SK-N-SH (cell line): ENCODE measurements at regions not wholly inside any gene's neighbourhood (a gene's known extent, or its start where the extent isn't known, plus 50 kb on each side); places are given as distances from the start of the nearest gene placed in this dataset.
"Not testable (repeated sequence)": the region's sequence is repeated elsewhere in the genome, so short reads cannot be mapped to it uniquely, and the experiment has no call there.

Experiments
- MXI1 ChIP-seq: IDR thresholded peaks from 2 replicates; pipeline ENCODE4 v1.6.1; 2012; ENCODE audit warnings: mild to moderate bottlenecking, low read depth, low read length, improper control_type of control experiment
- POLR2AphosphoS5 ChIP-seq: IDR thresholded peaks from 2 replicates; pipeline ENCODE4 v1.6.1; 2012; ENCODE audit warnings: low read depth, low read length
- RFX5 ChIP-seq: IDR thresholded peaks from 2 replicates; pipeline ENCODE4 v1.6.1; 2012; ENCODE audit warnings: mild to moderate bottlenecking, improper control_type of control experiment, low read length
- SIN3A ChIP-seq: IDR thresholded peaks from 2 replicates; pipeline ENCODE4 v1.6.1; 2012; ENCODE audit warnings: low read depth, mild to moderate bottlenecking, low read length, moderate library complexity, borderline replicate concordance
- TAF1 ChIP-seq: IDR thresholded peaks from 2 replicates; pipeline ENCODE4 v1.6.1; 2012; ENCODE audit warnings: low read depth, mild to moderate bottlenecking, low read length, moderate library complexity, borderline replicate concordance
- TF ChIP-seq, protein P1 (sequence below): fragments of 200-600 bp; sonication (generic); IDR thresholded peaks from 2 replicates; pipeline ENCODE4 v1.6.1; 2017; ENCODE audit warnings: antibody characterized with exemption, mild to moderate bottlenecking, moderate library complexity

DNA sequence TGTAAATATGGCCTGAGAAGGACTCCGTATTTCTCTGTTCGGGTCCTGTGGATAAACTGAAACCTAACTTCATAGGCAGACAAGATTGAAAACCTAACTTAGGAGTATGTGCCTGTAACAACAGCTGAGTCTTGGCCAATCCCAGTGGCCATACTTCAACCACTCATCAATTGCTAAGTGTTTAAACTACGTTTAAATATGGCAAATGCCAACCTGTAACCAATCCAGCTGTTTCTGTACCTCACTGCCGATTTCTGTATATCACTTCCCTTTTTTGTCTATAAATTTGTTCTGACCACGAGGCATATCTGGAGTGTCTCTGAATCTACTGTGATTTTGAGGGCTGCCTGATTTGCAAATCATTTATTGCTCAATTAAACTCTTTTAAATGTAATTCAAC, 272.3 kb downstream of the LPIN1 start:
- not testable (repeated sequence) for TF ChIP-seq RFX5, POLR2AphosphoS5, SIN3A, MXI1, TAF1
- TF ChIP-seq, protein P1, sequence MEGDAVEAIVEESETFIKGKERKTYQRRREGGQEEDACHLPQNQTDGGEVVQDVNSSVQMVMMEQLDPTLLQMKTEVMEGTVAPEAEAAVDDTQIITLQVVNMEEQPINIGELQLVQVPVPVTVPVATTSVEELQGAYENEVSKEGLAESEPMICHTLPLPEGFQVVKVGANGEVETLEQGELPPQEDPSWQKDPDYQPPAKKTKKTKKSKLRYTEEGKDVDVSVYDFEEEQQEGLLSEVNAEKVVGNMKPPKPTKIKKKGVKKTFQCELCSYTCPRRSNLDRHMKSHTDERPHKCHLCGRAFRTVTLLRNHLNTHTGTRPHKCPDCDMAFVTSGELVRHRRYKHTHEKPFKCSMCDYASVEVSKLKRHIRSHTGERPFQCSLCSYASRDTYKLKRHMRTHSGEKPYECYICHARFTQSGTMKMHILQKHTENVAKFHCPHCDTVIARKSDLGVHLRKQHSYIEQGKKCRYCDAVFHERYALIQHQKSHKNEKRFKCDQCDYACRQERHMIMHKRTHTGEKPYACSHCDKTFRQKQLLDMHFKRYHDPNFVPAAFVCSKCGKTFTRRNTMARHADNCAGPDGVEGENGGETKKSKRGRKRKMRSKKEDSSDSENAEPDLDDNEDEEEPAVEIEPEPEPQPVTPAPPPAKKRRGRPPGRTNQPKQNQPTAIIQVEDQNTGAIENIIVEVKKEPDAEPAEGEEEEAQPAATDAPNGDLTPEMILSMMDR = not testable (repeated sequence)
